Right lobe of liver (tissue), 6 donors: ENCODE measurements at regions not wholly inside any gene's neighbourhood (a gene's known extent, or its start where the extent isn't known, plus 50 kb on each side); places are given as distances from the start of the nearest gene placed in this dataset.
A peak's percentile ranks its signal among the peaks of the same experiment; 100 is the strongest.

Source experiments
- ATAC-seq, 4 donors: fragments of 200-7000 bp; cut with Tn5 transposase; one replicate each; pipeline ENCODE4 v1.9.1; 2020; ENCODE audit warnings: mild to moderate bottlenecking in 4 of 4, moderate library complexity in 4 of 4
- DNase-seq, 3 donors: peaks; one replicate each; pipeline ENCODE4 v3.0.0-alpha.2; 2020
- H3K27ac ChIP-seq, 3 donors: fragments of 200-600 bp; one replicate each; pipeline ENCODE4 v1.8.0; 2022
- H3K27me3 ChIP-seq, 2 donors: fragments of 200-600 bp; one replicate each; pipeline ENCODE4 v1.8.0; 2022
- H3K36me3 ChIP-seq, 4 donors: fragments of 200-600 bp; sonication (generic) in 1 of 4; one replicate each; pipeline versions ENCODE4 v1.5.1 to v1.8.0; 2017 to 2022; ENCODE audit warnings: control low read depth in 1 of 4
- H3K4me1 ChIP-seq, 4 donors: fragments of 200-600 bp; sonication (generic) in 1 of 4; one replicate each; pipeline versions ENCODE4 v1.5.1 to v1.8.0; 2017 to 2022; ENCODE audit warnings: control low read depth in 1 of 4
- H3K4me3 ChIP-seq, 3 donors: fragments of 200-600 bp; one replicate each; pipeline ENCODE4 v1.8.0; 2022
- H3K9me3 ChIP-seq, 4 donors: fragments of 200-600 bp; sonication (generic) in 1 of 4; one replicate each; pipeline versions ENCODE4 v1.5.1 to v1.8.0; 2017 to 2022; ENCODE audit warnings: control low read depth in 1 of 4
- CTCF ChIP-seq, 4 donors: fragments of 200-600 bp in 3 of 4; fragments of 450-650 bp in 1 of 4; IDR thresholded peaks; one replicate each; pipeline versions ENCODE4 v1.5.1 to v1.8.0; 2016 to 2022; ENCODE audit warnings: antibody characterized with exemption in 4 of 4, mild to moderate bottlenecking in 2 of 4
- POLR2A ChIP-seq: fragments of 450-650 bp; IDR thresholded peaks from one replicate; pipeline ENCODE4 v1.6.1; 2017; ENCODE audit warnings: antibody characterized with exemption, mild to moderate bottlenecking
- WGBS: methylation state at CpG from one replicate; pipeline ENCODE4 v1.1.6; 2018; ENCODE audit warnings: low coverage, low lambda C conversion rate; ENCODE audit not compliant: insufficient coverage; ENCODE audit errors: missing lambda C conversion rate; 5-methylcytosine and 5-hydroxymethylcytosine counted together
- intact Hi-C, 2 donors: fragments of 100-400 bp; cut with DNase I; formaldehyde crosslinking; loops; one replicate each; pipeline versions ENCODE4 v1.11.2 to v1.14.1; 2022
- donor health status: DM: no; HTN: yes; CAD: no.
- donor health status: DM: no; HTN: no; CAD: no.
- donor health status: DM: no; HTN: no; CAD: no.
- donor health status: DM: no; HTN: yes; CAD: no.
- donor health status: DM: no; HTN: yes; CAD: no.

- no peak for DNase-seq
- no peak for ATAC-seq
- Histone ChIP-seq H3K27me3 (no peaks in the 10 kb centered on the region), H3K36me3 (no peaks in the 10 kb centered on the region), H3K4me1 (no peaks in the 10 kb centered on the region), H3K4me3 (no peak overlapping the region), H3K9me3 (no peaks in the 10 kb centered on the region), H3K27ac (no peak overlapping the region)
- TF ChIP-seq POLR2A (no peak), CTCF (IDR thresholded peaks at IDR 0.05) (no peak)
- whole genome bisulfite sequencing: 60% methylated on average over 1 of the region's 2 CpGs
- intact Hi-C loops: no loop called here
Measured at GRCh38 chr16:50972876-50973275, 178.2 kb downstream of the SALL1 start.

- no peak for TF ChIP-seq CTCF (IDR thresholded peaks at IDR 0.05)
- no peak for TF ChIP-seq POLR2A
- 60% methylated on average over 3 of the region's 3 CpGs for WGBS
- peak in 1 of 4 donors; percentile 27 for ATAC-seq
Measured at GRCh38 chr16:50970281-50970680, 180.8 kb downstream of the SALL1 start.

GRCh38 chr16:50967827-50968612 is 183.1 kb downstream of the SALL1 start:
- TF ChIP-seq POLR2A: no peak
- no peak for TF ChIP-seq CTCF (IDR thresholded peaks at IDR 0.05)
- intact Hi-C loops: no loop called here
- H3K9me3 ChIP-seq: no peaks in the 10 kb centered on the region

More at GRCh38 chr16:50970281-50970680, 180.8 kb downstream of the SALL1 start:
- no peak overlapping the region for H3K4me3 ChIP-seq
- DNase-seq: no peak
- no peak overlapping the region for H3K27ac ChIP-seq
- H3K9me3 ChIP-seq: no peaks in the 10 kb centered on the region
- no peaks in the 10 kb centered on the region for H3K36me3 ChIP-seq
- no peaks in the 10 kb centered on the region for H3K27me3 ChIP-seq
- intact Hi-C loops: no loop called here
- H3K4me1 ChIP-seq: peaks cover 0 to 1% (median 0%) of the 10 kb centered on the region in 4 donors

GRCh38 chr16:50964491-50964890 is 186.6 kb downstream of the SALL1 start:
- no peak for DNase-seq
- Histone ChIP-seq H3K4me1 (peaks cover 0 to 35% (median 8%) of the 10 kb centered on the region in 4 donors), H3K27ac (peak overlapping the region in 1 of 3 donors; percentile 56), H3K36me3 (no peaks in the 10 kb centered on the region), H3K9me3 (no peaks in the 10 kb centered on the region), H3K27me3 (no peaks in the 10 kb centered on the region), H3K4me3 (no peak overlapping the region)
- no peak for TF ChIP-seq CTCF (IDR thresholded peaks at IDR 0.05)
- TF ChIP-seq POLR2A: no peak
- ATAC-seq: peak; percentile 39 to 74 (median 48)
- WGBS: 86% methylated on average over 1 of the region's 1 CpG
- intact Hi-C loops: no loop called here

More at GRCh38 chr16:50967827-50968612, 183.1 kb downstream of the SALL1 start:
- H3K27me3 ChIP-seq: no peaks in the 10 kb centered on the region
- no peak for DNase-seq
- H3K36me3 ChIP-seq: no peaks in the 10 kb centered on the region
- H3K27ac ChIP-seq: no peak overlapping the region
- H3K4me1 ChIP-seq: peaks cover 0 to 20% (median 2%) of the 10 kb centered on the region in 4 donors
- 93% methylated on average over 3 of the region's 3 CpGs for WGBS
- ATAC-seq: no peak
- H3K4me3 ChIP-seq: no peak overlapping the region
